ENCODE measurements at regions not wholly inside any gene's neighbourhood (a gene's known extent, or its start where the extent isn't known, plus 50 kb on each side); places are given as distances from the start of the nearest gene placed in this dataset.

DNA sequence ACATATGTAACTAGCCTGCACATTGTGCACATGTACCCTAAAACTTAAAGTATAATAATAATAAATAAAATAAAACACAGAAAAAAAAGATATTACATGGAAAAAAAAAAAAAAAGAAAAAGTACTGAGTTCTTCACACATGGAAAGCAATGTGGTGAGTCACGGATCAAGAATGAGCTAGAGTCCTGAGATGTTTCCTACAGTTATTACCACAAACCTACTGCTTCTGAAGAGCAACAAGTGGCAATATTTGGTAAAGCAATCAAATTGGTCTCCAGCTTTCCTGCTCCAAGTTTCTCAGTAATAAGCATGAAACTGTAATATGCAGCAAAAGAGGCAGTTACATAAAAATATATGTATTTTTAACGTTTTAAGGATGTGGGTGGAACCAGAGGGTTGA is 223.3 kb upstream of the SALL1 start:
- TF ChIP-seq, protein P1, sequence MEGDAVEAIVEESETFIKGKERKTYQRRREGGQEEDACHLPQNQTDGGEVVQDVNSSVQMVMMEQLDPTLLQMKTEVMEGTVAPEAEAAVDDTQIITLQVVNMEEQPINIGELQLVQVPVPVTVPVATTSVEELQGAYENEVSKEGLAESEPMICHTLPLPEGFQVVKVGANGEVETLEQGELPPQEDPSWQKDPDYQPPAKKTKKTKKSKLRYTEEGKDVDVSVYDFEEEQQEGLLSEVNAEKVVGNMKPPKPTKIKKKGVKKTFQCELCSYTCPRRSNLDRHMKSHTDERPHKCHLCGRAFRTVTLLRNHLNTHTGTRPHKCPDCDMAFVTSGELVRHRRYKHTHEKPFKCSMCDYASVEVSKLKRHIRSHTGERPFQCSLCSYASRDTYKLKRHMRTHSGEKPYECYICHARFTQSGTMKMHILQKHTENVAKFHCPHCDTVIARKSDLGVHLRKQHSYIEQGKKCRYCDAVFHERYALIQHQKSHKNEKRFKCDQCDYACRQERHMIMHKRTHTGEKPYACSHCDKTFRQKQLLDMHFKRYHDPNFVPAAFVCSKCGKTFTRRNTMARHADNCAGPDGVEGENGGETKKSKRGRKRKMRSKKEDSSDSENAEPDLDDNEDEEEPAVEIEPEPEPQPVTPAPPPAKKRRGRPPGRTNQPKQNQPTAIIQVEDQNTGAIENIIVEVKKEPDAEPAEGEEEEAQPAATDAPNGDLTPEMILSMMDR (IDR thresholded peaks at IDR 0.05), result no peak
- TF ChIP-seq POLR2A (IDR thresholded peaks at IDR 0.05), result no peak

Measured in uterus (tissue), 2 donors.